HG03432 (cell line): ENCODE measurements at regions not wholly inside any gene's neighbourhood (a gene's known extent, or its start where the extent isn't known, plus 50 kb on each side); places are given as distances from the start of the nearest gene placed in this dataset.

Experiments
- ATAC-seq: cut with Tn5 transposase; IDR thresholded peaks from one replicate; pipeline ENCODE4 v1.9.1; 2021; ENCODE audit warnings: mild to moderate bottlenecking, moderate library complexity; ENCODE audit not compliant: unreplicated experiment

DNA sequence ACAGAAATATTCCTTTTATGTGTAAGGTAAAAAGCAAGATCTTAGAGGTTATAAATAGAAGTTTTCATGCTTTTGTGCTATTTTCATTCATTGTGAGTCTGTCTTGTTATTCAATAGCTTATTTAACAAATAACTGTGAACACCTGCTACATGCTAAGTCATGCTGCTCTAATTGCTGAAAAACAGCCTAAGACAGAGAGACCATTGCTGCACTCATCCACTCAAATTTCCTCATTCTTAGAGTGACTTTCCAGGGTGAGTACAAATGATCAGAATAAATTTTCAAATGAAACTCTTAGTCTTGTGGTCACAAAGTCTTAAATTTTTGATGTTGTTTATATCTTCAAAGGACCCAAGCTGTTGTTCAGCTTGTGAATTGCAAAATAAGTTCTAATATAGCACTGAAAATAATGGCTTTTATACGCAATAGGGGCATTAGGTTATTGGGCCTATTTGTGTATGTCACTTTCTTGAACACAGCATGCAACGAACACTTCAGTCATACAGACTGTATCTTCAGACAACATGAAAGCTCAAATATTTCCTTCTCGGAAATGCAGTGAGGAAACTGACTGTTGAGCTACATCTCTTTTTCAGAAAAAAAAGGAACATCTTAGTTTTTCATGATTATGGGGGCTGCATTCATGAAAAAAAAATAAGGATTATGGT is 247.9 kb upstream of the PCDH15 start:
- no peak for ATAC-seq

GRCh38 chr10:55043540-55043939 is 242.5 kb upstream of the PCDH15 start:
- no peak for ATAC-seq

DNA sequence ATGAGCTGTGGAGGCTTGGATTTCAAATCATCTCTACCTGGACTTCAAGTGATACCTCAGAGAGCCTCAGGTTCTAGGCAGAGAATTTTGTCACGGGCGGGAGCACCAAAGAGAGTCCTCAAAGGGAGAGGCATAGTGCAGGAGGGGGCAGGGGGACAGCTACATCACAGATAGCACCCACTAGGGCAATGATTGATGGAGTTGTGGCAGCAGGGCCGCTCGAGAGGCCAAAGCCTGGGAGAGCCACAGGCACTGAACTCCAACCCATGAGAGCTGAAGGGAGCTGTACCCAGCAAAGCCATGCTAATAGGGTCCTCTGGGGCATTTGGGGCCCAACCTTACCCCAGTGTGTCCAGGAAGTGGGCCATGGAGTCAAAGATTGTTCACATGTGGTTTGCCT is 232.0 kb upstream of the PCDH15 start:
- ATAC-seq: no peak

DNA sequence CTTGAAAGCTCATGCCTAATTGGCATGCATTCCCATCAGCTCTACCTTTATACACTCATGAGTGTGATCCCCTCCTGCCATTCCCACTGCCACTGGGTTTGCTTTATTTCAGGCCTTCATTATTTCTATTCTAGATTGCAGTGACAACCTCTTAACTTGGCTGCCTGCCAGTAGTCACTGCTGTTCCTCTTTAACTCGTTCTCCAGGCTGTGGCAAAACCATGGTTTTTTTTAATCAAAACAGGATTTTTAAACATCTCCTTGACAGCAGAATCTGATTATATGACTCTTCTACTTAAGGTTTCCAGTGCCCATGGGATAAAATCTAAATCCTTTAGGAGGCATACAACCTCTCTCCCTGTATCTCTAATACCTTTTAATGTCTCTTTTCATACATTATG is 223.7 kb upstream of the PCDH15 start:
- ATAC-seq: no peak

DNA sequence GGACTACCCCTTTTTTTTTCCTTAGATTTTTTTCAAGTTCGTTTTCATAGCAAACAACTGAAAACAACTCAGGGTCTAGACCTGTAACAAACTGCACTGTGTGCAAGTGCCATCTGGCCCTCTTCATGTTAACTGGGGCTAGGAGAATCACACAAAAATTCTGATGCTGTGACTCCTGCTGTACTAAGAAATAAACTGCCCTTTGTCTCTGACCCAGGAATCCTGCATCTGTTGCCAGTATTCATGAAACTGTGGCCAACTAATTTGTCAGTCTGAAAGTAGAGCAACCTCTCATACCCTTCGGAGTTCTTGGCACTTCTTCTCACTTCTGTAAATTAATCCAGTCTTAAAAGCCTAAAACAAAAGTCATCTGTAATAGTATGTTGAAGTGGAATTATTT is 218.4 kb upstream of the PCDH15 start:
- ATAC-seq: no peak

- ATAC-seq: no peak
These were observed 212.3 kb upstream of the PCDH15 start for GRCh38 chr10:55013318-55013717.

DNA sequence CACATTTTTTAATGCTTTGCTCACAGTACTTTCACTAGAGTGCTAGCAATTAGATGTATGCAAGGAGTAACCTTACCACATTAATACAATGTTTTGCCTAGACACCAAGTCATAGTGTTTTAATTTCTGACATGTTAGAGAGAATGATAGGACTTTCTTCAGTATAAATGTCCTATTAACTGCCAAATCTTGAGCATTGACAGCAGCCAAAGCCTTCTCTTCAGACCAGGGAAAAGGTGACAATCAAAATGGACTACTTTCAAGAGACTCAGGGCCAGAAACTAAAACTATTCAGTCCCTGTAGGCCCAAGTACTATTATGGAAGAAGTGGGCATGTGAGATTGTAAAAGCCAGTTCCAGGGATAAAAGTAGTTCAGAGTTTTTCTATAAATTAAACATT is 201.4 kb upstream of the PCDH15 start:
- no peak for ATAC-seq

- ATAC-seq: no peak
These were observed 200.4 kb upstream of the PCDH15 start for GRCh38 chr10:55001422-55001821.

DNA sequence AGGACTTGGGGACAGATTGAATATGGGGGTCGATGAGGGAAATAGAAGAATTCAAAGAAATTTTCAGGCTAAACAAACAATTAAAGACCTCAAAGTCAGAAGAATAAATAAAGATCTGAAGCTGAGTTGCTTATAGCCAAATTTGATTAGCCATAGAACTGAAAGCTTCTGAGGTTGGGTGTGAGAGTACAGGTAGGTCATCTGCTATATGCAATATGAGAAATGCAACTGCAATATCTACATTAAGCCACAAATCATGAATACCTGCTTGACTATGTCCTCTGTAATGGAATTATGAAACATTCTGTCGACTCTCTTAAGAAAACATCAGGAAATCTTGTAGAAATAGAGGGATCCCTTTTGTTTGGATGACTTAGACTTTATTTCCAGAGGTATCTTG is 192.1 kb upstream of the PCDH15 start:
- no peak for ATAC-seq

- ATAC-seq: no peak
These were observed 184.7 kb upstream of the PCDH15 start for GRCh38 chr10:54985732-54986131.

- ATAC-seq: no peak
These were observed 182.2 kb upstream of the PCDH15 start for GRCh38 chr10:54983255-54983654.

DNA sequence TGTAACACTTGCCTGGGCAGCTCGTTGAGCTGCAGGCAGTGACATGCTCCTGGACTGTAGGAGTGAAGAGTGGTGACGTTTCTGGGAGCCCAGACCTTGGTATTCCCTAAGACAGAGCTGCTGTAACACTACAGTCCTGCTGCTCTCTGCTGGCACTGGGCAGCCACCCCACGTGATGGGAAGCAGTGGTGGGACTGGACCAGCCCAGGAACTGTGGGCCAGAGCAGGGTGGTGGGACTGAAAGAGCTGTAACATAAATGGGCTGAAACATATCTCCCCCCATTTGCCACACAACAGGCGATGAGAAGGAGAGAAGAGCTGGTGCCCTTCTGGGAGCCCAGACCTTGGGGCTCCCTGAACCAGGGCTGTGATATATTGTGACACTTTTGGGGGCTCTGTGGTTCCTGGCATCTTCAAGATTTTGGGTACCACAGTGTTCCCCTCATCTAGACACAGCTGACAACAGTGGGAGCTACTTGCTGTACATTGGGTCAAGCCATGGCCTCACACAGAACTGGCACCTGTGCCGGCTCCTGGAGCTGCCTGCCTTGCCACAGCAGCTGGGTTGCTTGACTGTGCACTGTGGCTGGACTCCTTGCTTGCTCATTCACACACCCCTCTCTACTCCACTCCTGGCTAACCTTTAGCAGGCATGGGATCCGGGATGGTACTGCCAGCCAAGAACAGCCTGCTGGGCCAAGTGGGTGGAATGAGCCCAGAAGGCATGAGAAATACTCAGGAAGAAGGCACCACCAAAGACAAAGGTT is 161.3 kb upstream of the PCDH15 start:
- no peak for ATAC-seq

DNA sequence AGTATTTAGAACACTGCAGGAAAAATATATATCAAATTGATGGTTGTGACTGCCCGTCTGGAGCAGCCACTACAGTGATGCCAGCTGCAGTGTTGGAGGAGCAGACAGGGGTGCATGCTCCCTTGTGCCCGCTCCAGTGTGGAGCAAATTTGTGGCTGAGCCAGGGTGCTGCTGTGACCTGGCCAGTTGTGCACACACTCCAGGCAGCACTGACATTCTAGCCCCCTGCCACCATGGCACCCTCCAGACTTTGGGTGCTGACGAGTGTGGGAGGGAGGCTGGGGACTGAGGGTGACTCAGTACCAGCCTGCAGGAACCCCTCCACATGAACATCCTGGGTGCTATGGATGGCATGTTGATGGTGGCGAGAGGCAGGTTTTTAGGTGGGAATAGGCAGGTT is 160.0 kb upstream of the PCDH15 start:
- no peak for ATAC-seq

DNA sequence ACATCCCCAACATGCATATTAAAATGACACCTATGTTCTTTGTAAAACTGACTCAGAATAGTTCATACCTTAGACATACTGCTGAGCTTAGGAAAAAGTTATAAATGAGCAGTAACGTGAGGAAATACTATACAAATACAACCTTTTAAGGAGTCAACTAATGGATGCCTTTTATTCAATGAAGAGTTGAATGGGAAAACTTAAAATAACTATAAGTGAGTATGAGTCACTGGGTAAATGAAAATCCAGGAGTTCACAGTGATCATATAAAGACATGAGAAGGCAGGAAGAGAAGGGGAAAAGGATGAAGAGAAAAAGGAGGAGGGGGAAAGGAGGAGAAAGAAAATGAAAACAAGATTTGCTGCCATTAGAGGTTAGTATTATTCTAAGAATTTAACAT is 157.8 kb upstream of the PCDH15 start:
- ATAC-seq: no peak

DNA sequence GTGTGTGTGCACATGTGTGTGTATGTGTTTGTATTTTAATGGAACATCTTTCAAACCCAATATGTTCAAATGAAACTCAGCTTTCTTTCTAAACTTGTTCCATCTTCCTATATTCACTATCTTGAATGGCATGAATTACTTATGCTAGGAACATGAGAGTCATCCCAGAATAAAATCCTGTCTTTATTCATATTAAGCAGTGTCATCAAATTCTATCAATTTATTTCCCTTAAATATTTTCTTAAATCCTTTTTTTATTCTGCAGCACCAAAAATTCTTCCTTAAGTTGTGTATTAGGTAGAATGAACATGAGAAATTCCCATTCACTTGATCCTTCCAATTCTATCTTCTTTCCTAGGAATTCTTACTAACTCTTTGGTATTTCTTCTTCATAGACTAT is 146.6 kb upstream of the PCDH15 start:
- no peak for ATAC-seq

- ATAC-seq: no peak
These were observed 139.4 kb upstream of the PCDH15 start for GRCh38 chr10:54940418-54940817.

DNA sequence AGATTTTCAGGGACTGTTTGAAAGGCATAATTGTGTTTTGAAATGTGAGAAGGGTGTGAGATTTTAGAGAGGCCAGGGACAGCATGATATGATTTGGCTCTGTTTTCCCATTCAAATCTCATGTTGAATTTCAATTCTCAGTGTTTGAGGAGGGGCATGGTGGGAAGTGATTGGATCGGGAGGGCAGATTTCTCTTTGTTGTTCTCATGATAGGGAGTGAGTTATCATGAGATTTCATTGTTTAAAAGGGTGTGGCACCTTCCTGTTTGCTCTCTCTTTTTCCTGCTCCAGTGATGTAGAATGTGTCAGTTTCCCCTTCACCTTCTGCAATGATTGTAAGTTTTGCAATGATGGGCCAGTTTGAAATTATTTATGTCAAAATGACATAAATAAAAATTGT is 113.0 kb upstream of the PCDH15 start:
- no peak for ATAC-seq

DNA sequence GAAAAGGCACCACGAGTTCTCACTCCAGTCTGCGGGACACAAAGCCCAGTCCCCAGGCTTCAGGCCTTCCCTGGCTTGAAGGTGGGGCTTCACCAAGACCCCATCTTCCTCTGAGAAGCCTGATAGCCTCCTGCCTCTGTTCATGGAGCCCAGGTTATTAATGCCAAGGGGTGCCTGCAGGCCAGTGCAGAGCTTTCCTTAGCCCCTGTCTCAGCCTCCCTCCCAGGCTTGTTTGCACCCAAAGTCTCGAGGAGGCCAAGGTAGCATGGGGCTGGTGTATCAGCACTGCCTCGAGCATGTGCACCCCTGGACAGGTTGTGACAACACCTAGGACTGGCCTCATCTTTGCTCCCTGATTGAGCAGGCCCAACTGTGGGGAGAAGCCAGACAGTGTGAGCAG is 108.1 kb upstream of the PCDH15 start:
- no peak for ATAC-seq

DNA sequence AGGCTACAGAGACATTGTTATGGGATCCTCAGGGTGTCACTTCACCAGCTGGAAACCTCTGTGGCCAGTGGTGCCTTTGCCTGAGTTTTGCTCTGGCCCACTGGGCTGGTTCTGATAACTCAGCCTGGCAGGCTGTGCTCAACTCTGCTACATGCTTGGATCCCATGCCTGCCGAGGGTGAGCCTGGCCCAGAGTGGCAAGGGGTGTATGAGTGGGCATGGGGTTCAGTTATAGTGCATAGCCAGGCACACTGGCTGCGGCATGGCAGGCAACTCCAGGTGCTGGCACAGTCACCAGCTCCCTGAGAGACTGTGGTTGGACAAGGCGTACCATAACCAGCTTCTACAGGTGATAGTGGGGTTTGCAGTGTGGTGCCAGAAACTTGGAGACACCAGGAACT is 107.0 kb upstream of the PCDH15 start:
- ATAC-seq: no peak

GRCh38 chr10:54906940-54907339 is 105.9 kb upstream of the PCDH15 start:
- ATAC-seq: no peak

GRCh38 chr10:54905578-54906192 is 104.7 kb upstream of the PCDH15 start:
- ATAC-seq: no peak

DNA sequence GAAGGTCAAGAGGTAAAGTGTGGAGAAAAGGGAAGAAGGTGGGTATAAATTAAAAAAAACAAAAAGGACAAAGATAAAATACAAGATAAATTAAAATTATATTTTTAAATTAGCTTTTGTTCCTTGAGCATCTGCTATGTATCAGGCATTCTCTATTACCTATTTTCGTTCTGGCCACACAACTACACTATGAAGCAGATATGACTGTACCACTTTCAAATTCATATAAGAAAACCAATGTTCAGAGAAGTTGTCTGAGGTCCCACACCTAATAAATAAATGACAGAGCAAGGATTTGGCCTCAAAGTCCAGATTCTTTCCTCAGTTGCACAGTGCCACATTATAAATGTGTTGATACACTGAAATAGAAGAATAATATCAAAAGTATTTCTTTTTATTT is 103.8 kb upstream of the PCDH15 start:
- peak; percentile 47 for ATAC-seq
